Right lung (tissue), 2 donors: ENCODE measurements at regions not wholly inside any gene's neighbourhood (a gene's known extent, or its start where the extent isn't known, plus 50 kb on each side); places are given as distances from the start of the nearest gene placed in this dataset.
"Not testable (repeated sequence)": the region's sequence is repeated elsewhere in the genome, so short reads cannot be mapped to it uniquely, and the experiment has no call there.

ENCODE experiments used
- DNase-seq, 2 donors: peaks; one replicate each; pipeline ENCODE4 v3.0.0-alpha.2; 2013

GRCh38 chr10:36556468-36556867 is 568.9 kb upstream of the ANKRD30A start:
- DNase-seq = no peak

- no peak for DNase-seq
These were observed 570.4 kb upstream of the ANKRD30A start for GRCh38 chr10:36555036-36555435.

- no peak for DNase-seq
These were observed 577.4 kb upstream of the ANKRD30A start for GRCh38 chr10:36547965-36548364.

GRCh38 chr10:36542493-36542892 is 582.9 kb upstream of the ANKRD30A start:
- DNase-seq = no peak

DNA sequence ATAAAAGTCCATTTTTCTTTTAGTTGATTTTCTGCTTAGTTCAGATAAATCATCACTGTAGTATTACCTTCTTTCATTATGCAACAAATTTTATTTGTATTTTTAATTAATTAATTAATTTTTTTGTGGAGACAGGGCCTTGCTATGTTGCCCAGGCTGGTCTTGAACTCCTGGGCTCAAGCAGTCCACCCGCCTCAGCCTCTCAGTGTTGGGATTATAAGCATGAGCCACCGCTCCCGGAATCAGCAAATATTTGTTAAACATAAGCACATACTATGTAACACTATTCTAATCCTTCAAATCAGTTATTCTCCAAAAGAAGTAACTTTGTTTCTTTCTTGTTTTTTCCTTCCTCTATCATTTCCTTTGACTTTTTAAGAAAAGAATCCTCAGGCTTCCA is 584.8 kb upstream of the ANKRD30A start:
- DNase-seq = no peak

DNA sequence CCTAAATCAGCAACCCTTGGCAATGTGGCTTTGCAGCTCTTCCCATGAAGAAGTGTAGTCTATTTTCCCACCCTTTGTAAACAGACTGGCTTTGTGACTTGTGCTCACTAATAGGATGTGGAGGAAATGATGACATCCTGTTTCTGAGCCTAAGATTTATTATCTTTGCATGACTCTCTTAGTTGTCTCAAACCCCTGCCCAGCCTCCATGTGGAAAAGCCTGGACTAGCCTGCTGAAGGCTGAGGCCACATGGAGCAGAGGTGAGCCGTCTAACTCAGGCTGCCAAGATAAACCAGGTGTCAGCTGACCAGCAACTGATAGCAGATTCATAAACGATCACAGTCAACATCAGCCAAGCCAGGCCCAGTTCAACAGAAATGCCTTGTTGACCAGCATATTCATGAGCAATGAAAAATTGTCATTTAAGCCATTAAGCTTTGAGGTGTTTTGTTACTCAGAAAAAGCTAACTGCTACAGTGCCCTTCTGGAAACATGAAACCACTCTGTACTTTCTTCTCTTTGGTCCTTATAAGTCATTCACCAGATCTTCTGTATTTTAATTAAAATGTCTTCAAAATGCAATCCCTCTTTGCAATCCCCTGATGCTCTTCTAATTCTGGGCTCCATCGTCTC is 586.3 kb upstream of the ANKRD30A start:
- DNase-seq = peak; percentile 9 to 21

DNA sequence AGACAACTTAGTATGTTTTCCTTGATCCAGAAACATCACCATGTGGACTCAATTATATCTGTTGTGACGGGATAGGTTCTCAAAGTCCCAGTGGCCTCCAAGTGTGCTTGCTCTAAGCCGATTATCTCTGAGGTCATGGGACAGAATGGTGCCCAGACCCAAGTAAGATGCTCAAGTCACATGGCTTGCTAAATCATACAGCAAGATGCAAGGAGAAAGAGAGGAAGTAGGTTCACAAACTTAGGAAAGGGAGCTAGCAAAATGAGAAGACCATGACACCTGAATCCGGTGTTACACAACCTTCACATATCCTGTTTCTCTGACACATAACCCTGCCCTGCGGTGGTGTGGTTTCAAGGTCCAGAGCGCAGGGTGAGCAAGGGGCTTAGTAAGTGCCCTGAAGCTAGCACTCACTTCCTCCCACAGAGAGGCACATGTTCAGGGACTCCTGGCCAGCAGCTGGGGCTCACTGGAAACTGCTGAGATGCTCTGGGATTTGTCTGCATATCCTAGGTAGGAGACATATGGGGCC is 590.9 kb upstream of the ANKRD30A start:
- DNase-seq = no peak

DNA sequence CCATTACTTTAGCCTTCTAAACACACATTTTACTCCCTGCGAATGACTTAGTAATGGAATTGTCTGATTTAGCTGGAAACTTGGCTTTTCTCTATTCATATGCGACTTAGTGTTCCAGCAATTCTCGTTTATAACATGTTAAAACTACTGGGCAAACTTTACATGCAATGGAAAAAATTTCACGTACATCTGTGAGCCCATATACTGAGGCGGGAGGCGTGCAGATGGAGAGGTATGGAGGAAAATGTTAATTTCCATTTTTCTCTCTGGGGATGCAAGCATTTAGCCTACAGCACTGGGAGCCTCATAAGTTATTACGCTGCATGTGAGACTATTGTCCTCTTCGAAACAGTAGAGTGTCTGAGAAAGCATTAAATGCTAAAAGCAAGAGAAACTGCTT is 591.5 kb upstream of the ANKRD30A start:
- no peak for DNase-seq

- no peak for DNase-seq
These were observed 592.1 kb upstream of the ANKRD30A start for GRCh38 chr10:36533316-36533715.

- DNase-seq = no peak
These were observed 593.8 kb upstream of the ANKRD30A start for GRCh38 chr10:36531621-36532020.

DNA sequence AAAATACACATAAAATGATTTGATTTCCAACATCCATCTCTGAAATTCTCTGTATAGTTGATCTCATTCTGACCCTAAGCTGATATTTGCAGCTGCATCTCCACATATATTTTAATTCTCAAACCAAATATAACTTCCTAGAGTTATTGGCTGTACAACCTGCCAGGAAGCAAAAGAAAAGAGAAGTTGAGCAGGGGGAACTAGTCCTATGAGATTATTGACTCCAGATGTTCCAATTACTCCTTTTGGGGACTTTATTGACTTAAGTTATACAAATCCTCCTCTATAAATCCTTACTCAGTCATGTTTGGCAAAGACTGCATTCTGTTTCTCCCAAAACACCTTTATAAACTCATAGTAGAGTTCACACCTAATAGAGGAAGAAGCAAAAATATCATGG is 599.4 kb upstream of the ANKRD30A start:
- no peak for DNase-seq

GRCh38 chr10:36524126-36524525 is 601.3 kb upstream of the ANKRD30A start:
- not testable (repeated sequence) for DNase-seq

DNA sequence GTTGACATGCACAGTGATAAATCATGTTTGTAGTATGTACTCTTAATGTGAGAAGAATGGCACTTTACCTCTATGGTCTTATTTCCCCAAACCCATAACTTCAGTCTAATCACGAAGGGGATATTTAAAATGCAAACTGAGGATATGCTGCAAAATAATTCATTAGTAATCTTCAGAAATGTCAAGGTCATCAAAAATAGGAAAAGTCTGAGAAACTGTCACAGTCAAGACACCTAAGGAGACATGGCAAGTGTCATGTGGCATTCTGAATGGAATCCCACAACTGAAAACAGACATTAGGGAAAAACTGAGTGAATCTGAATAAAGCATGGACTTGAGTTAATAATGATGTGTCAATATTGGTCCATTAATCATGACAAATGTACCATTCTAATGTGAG is 605.5 kb upstream of the ANKRD30A start:
- DNase-seq = no peak

DNA sequence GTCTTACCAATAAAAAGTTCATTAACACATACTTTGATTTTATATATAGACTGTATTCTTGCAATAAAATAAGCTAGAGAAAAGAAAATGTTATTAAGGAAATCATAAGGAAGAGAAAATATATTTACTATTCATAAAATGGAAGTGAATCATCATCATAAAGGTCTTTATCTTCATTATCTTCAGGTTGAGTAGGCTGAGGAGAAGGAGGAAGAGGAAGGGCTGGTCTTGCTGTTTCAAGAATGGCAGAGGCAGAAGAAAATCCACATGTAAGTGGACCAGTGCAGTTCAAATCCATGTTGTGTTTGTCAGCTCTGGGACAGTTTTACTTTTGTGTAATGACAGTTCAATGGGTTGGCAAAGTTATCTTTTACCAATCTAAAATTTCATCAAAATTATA is 609.1 kb upstream of the ANKRD30A start:
- no peak for DNase-seq

DNA sequence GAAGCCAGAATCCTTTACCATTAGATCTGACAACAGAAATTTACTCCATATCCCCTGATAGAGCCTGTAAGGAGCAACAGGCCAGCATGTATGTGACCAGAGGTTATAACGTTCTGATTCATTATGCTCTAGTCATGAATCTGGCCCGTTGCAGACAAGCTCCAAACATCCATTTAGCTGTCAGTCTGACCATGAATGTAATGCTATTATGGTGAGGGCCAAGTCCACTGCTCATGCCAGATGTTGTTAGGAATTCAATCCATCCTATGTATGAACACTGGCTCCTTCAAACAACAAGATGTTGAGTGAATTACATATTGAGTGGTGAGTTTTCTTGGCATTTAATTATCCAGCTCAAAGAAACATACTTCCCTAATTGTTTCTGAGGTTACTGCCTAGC is 610.1 kb upstream of the ANKRD30A start:
- no peak for DNase-seq

GRCh38 chr10:36507715-36508114 is 617.7 kb upstream of the ANKRD30A start:
- DNase-seq = no peak

- no peak for DNase-seq
These were observed 618.5 kb upstream of the ANKRD30A start for GRCh38 chr10:36506697-36507496.

- no peak for DNase-seq
These were observed 619.1 kb upstream of the ANKRD30A start for GRCh38 chr10:36506261-36506660.

GRCh38 chr10:36504758-36505157 is 620.6 kb upstream of the ANKRD30A start:
- no peak for DNase-seq

DNA sequence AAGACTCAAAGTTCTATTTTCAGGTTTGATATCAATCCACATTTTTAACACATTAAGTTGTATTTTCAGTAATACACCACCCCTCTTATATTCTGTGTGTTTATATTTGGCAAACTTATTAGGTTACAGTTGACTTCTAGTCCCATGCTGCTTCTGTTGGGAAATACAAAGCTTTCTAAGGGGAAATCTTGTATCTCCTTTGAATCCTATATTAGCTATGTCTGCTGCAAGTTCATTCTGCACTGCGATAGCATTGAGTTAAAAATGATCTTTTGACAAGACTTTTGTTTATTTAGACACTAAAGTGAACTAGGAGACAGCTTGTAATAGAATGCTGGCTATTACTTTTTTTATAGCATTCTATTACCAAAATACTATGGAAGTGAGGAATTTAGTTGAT is 625.1 kb upstream of the ANKRD30A start:
- DNase-seq = no peak

GRCh38 chr10:36499693-36500092 is 625.7 kb upstream of the ANKRD30A start:
- no peak for DNase-seq

- no peak for DNase-seq
These were observed 628.6 kb upstream of the ANKRD30A start for GRCh38 chr10:36496758-36497157.

- no peak for DNase-seq
These were observed 631.0 kb upstream of the ANKRD30A start for GRCh38 chr10:36494371-36494770.

DNA sequence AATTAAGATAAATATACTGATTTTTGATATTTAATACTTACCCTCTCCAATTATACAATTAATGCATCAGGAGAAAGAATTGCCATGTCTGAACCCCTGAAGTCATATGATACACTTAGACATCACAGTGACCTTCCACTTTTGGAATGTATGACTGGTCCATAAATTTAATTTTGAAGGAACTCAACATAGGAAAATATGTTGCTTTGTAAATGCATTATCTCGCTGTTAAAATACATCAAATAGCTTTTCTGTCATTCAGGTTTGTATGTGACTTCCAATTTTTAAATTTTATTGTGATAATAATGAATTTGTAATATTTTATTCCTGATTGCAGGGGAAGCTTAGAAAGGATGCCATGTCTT is 631.9 kb upstream of the ANKRD30A start:
- DNase-seq = no peak
